OCI-LY1 (cell line): ENCODE measurements at regions not wholly inside any gene's neighbourhood (a gene's known extent, or its start where the extent isn't known, plus 50 kb on each side); places are given as distances from the start of the nearest gene placed in this dataset.

Experiments used
- H2AFZ ChIP-seq: fragments of 200-600 bp; sonication (generic), shearing (Covaris generic); 2 replicates; pipeline ENCODE4 v1.6.0; 2014; ENCODE audit warnings: antibody characterized with exemption, mild to moderate bottlenecking, low read length
- H3F3A ChIP-seq: fragments of 200-600 bp; sonication (generic), shearing (Covaris generic); 2 replicates; pipeline ENCODE4 v1.6.0; 2014; ENCODE audit warnings: mild to moderate bottlenecking, antibody characterized with exemption, low read length, moderate library complexity; ENCODE audit not compliant: insufficient read depth
- H3K27ac ChIP-seq: fragments of 200-600 bp; sonication (generic); 2 replicates; pipeline ENCODE4 v1.5.1; 2014; ENCODE audit warnings: low read length, mixed run types, mild to moderate bottlenecking, low read depth; ENCODE audit not compliant: poor library complexity, severe bottlenecking
- H3K27me3 ChIP-seq: fragments of 200-600 bp; sonication (generic); 2 replicates; pipeline ENCODE4 v1.6.0; 2014; ENCODE audit warnings: antibody characterized with exemption, mild to moderate bottlenecking, low read length, moderate library complexity; ENCODE audit not compliant: insufficient read depth
- H3K36me3 ChIP-seq: fragments of 200-600 bp; sonication (generic); 2 replicates; pipeline ENCODE4 v1.6.1; 2014; ENCODE audit warnings: mild to moderate bottlenecking, antibody characterized with exemption, low read length, moderate library complexity, mixed read lengths; ENCODE audit not compliant: insufficient read depth
- H3K4me1 ChIP-seq: fragments of 200-600 bp; sonication (generic); 2 replicates; pipeline ENCODE4 v1.5.1; 2014; ENCODE audit warnings: mild to moderate bottlenecking, low read length, moderate library complexity; ENCODE audit not compliant: insufficient read depth, severe bottlenecking
- H3K4me2 ChIP-seq: fragments of 200-600 bp; sonication (generic), shearing (Covaris generic); 2 replicates; pipeline ENCODE4 v1.6.1; 2014; ENCODE audit warnings: low read length
- H3K4me3 ChIP-seq: fragments of 200-600 bp; sonication (generic); 2 replicates; pipeline ENCODE4 v1.5.1; 2014; ENCODE audit warnings: low read length, low read depth, mild to moderate bottlenecking, mixed read lengths; ENCODE audit not compliant: poor library complexity, severe bottlenecking
- H3K79me2 ChIP-seq: fragments of 200-600 bp; shearing (Covaris generic); 2 replicates; pipeline ENCODE4 v1.6.1; 2016; ENCODE audit warnings: mixed run types, low read length, mixed read lengths; ENCODE audit not compliant: insufficient read depth
- H3K9ac ChIP-seq: fragments of 200-600 bp; sonication (generic), shearing (Covaris generic); 2 replicates; pipeline ENCODE4 v1.6.1; 2014; ENCODE audit warnings: mild to moderate bottlenecking, low read length, mixed read lengths
- H3K9me2 ChIP-seq: fragments of 200-600 bp; sonication (generic), shearing (Covaris generic); 2 replicates; pipeline ENCODE4 v1.6.1; 2014; ENCODE audit warnings: low read depth, mild to moderate bottlenecking, low read length, mixed read lengths
- H3K9me3 ChIP-seq: fragments of 200-600 bp; shearing (Covaris generic); 2 replicates; pipeline ENCODE4 v1.6.1; 2014; ENCODE audit warnings: low read length, mixed read lengths
- H4K20me1 ChIP-seq: fragments of 200-600 bp; sonication (generic), shearing (Covaris generic); 2 replicates; pipeline ENCODE4 v1.6.0; 2016; ENCODE audit warnings: mild to moderate bottlenecking, low read length; ENCODE audit not compliant: insufficient read depth
- EZH2 ChIP-seq: fragments of 200-600 bp; sonication (generic), shearing (Covaris generic); IDR thresholded peaks from 2 replicates; pipeline ENCODE4 v1.8.0; 2017; ENCODE audit warnings: borderline replicate concordance, mixed run types, mild to moderate bottlenecking, antibody characterized with exemption, low read length, moderate library complexity, mixed read lengths
- TF ChIP-seq, protein P1 (sequence below): fragments of 200-600 bp; sonication (generic), shearing (Covaris generic); IDR thresholded peaks from 2 replicates; pipeline ENCODE4 v1.5.1; 2017; ENCODE audit warnings: mild to moderate bottlenecking, antibody characterized with exemption, low read length, moderate library complexity, mixed read lengths

GRCh38 chr18:24545651-24546050, 85.2 kb downstream of the HRH4 start:
- Histone ChIP-seq H4K20me1 (no peaks in the 10 kb centered on the region), H3K79me2 (no peaks in the 10 kb centered on the region), H3K9me3 (no peaks in the 10 kb centered on the region), H3K4me3 (no peak overlapping the region), H3K9me2 (no peaks in the 10 kb centered on the region), H3K4me1 (no peaks in the 10 kb centered on the region), H3K4me2 (no peak overlapping the region), H3K27ac (no peak overlapping the region), H2AFZ (no peak overlapping the region), H3K9ac (no peak overlapping the region), H3F3A (no peaks in the 10 kb centered on the region), H3K36me3 (no peaks in the 10 kb centered on the region), H3K27me3 (no peaks in the 10 kb centered on the region)
- TF ChIP-seq, protein P1, sequence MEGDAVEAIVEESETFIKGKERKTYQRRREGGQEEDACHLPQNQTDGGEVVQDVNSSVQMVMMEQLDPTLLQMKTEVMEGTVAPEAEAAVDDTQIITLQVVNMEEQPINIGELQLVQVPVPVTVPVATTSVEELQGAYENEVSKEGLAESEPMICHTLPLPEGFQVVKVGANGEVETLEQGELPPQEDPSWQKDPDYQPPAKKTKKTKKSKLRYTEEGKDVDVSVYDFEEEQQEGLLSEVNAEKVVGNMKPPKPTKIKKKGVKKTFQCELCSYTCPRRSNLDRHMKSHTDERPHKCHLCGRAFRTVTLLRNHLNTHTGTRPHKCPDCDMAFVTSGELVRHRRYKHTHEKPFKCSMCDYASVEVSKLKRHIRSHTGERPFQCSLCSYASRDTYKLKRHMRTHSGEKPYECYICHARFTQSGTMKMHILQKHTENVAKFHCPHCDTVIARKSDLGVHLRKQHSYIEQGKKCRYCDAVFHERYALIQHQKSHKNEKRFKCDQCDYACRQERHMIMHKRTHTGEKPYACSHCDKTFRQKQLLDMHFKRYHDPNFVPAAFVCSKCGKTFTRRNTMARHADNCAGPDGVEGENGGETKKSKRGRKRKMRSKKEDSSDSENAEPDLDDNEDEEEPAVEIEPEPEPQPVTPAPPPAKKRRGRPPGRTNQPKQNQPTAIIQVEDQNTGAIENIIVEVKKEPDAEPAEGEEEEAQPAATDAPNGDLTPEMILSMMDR: no peak
- no peak for TF ChIP-seq EZH2

DNA sequence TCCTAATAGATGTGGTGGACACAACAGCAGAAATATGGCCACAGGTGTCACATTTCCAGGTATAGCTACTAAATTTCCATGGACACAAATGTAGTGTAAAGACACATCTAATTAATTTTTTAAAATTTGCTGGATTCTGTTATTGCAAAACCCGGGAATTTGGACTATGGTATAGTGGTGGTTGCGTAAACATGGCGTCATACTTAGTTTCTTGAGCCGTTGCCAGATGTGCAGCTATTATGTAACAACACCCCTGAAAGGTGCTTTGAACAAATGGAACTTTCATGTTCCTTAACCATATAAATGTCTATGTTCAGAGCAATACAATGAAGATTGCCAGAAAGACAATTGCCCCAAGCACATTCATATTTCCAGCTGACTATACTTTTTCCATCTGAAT, 85.9 kb downstream of the HRH4 start:
- Histone ChIP-seq H3K79me2 (no peaks in the 10 kb centered on the region), H3K4me3 (no peak overlapping the region), H3F3A (no peaks in the 10 kb centered on the region)

GRCh38 chr18:24548583-24548982, 88.1 kb downstream of the HRH4 start:
- Histone ChIP-seq H3K79me2 (no peaks in the 10 kb centered on the region), H3K27me3 (no peaks in the 10 kb centered on the region), H3K36me3 (no peaks in the 10 kb centered on the region), H3K9me3 (no peaks in the 10 kb centered on the region), H3F3A (no peaks in the 10 kb centered on the region), H4K20me1 (no peaks in the 10 kb centered on the region), H3K4me3 (no peak overlapping the region), H3K4me1 (no peaks in the 10 kb centered on the region), H3K9me2 (no peaks in the 10 kb centered on the region), H2AFZ (no peak overlapping the region), H3K9ac (no peak overlapping the region), H3K4me2 (no peak overlapping the region), H3K27ac (no peak overlapping the region)
- TF ChIP-seq, protein P1: no peak
- TF ChIP-seq EZH2: no peak

More for the DNA sequence above, 85.9 kb downstream of the HRH4 start:
- no peaks in the 10 kb centered on the region for H3K27me3 ChIP-seq
- no peak overlapping the region for H3K4me2 ChIP-seq
- no peak overlapping the region for H2AFZ ChIP-seq
- no peaks in the 10 kb centered on the region for H4K20me1 ChIP-seq
- H3K9me2 ChIP-seq: no peaks in the 10 kb centered on the region
- H3K9ac ChIP-seq: no peak overlapping the region
- TF ChIP-seq, protein P1: no peak
- no peak for TF ChIP-seq EZH2
- H3K27ac ChIP-seq: no peak overlapping the region
- H3K36me3 ChIP-seq: no peaks in the 10 kb centered on the region
- no peaks in the 10 kb centered on the region for H3K9me3 ChIP-seq
- no peaks in the 10 kb centered on the region for H3K4me1 ChIP-seq
